ENCODE measurements at regions not wholly inside any gene's neighbourhood (a gene's known extent, or its start where the extent isn't known, plus 50 kb on each side); places are given as distances from the start of the nearest gene placed in this dataset.

- DNase-seq: no peak
Measured at GRCh38 chr4:146998157-146998556, 52.5 kb upstream of the TTC29 start.

GRCh38 chr4:147003956-147004809, 58.5 kb upstream of the TTC29 start:
- DNase-seq: no peak

- no peak for DNase-seq
Measured at GRCh38 chr4:147006229-147006628, 60.6 kb upstream of the TTC29 start.

GRCh38 chr4:147009875-147010274, 64.2 kb upstream of the TTC29 start:
- no peak for DNase-seq

- no peak for DNase-seq
Measured at GRCh38 chr4:147011411-147011810, 65.7 kb upstream of the TTC29 start.

GRCh38 chr4:147012059-147012707, 66.5 kb upstream of the TTC29 start:
- no peak for DNase-seq

- DNase-seq: no peak
Measured at GRCh38 chr4:147014946-147015345, 69.3 kb upstream of the TTC29 start.

- no peak for DNase-seq
Measured at GRCh38 chr4:147015491-147015890, 69.8 kb upstream of the TTC29 start.

GRCh38 chr4:147017081-147017480, 71.4 kb upstream of the TTC29 start:
- no peak for DNase-seq

GRCh38 chr4:147019091-147019490, 73.4 kb upstream of the TTC29 start:
- DNase-seq: peak; percentile 40

GRCh38 chr4:147020456-147020855, 74.8 kb upstream of the TTC29 start:
- no peak for DNase-seq

GRCh38 chr4:147025042-147025441, 79.4 kb upstream of the TTC29 start:
- DNase-seq: no peak

- no peak for DNase-seq
Measured at GRCh38 chr4:147029296-147029695, 83.6 kb upstream of the TTC29 start.

GRCh38 chr4:147034372-147034771, 88.7 kb upstream of the TTC29 start:
- DNase-seq: no peak

- no peak for DNase-seq
Measured at GRCh38 chr4:147037069-147037468, 91.4 kb upstream of the TTC29 start.

GRCh38 chr4:147039976-147040575, 94.4 kb upstream of the TTC29 start:
- no peak for DNase-seq

- DNase-seq: no peak
Measured at GRCh38 chr4:147040874-147041273, 95.2 kb upstream of the TTC29 start.

GRCh38 chr4:147041376-147041775, 95.7 kb upstream of the TTC29 start:
- no peak for DNase-seq

GRCh38 chr4:147042046-147042445, 96.4 kb upstream of the TTC29 start:
- no peak for DNase-seq

GRCh38 chr4:147044241-147044640, 98.6 kb upstream of the TTC29 start:
- no peak for DNase-seq

GRCh38 chr4:147049946-147050345, 104.3 kb upstream of the TTC29 start:
- no peak for DNase-seq

- DNase-seq: no peak
Measured at GRCh38 chr4:147050356-147050765, 104.7 kb upstream of the TTC29 start.

GRCh38 chr4:147052361-147052760, 106.7 kb upstream of the TTC29 start:
- no peak for DNase-seq

- DNase-seq: no peak
Measured at GRCh38 chr4:147054228-147054872, 108.7 kb upstream of the TTC29 start.

All from stimulated activated CD4-positive, alpha-beta T cell treated with anti-CD3 and anti-CD28 coated beads, Interleukin-4, amount 100 ng/mL, for 24 hours (primary cell).